IMR-90 (cell line): ENCODE measurements at regions not wholly inside any gene's neighbourhood (a gene's known extent, or its start where the extent isn't known, plus 50 kb on each side); places are given as distances from the start of the nearest gene placed in this dataset.

ENCODE experiments used
- BHLHE40 ChIP-seq: fragments of 150-350 bp; IDR thresholded peaks from 2 replicates; pipeline ENCODE4 v1.6.1; 2016; ENCODE audit warnings: mild to moderate bottlenecking, low read depth, low read length
- CEBPB ChIP-seq: IDR thresholded peaks from 2 replicates; pipeline ENCODE4 v1.6.1; 2012; ENCODE audit warnings: low read depth, low read length, improper control_type of control experiment
- CHD1 ChIP-seq: IDR thresholded peaks from 2 replicates; pipeline ENCODE4 v1.6.1; 2012; ENCODE audit warnings: low read depth, low read length, improper control_type of control experiment
- CTCF ChIP-seq: conservative IDR thresholded peaks from 2 replicates; pipeline ENCODE4 v1.5.1; 2012; ENCODE audit warnings: mild to moderate bottlenecking, low read depth, low read length, improper control_type of control experiment
- ELK1 ChIP-seq: fragments of 150-350 bp; IDR thresholded peaks from 2 replicates; pipeline ENCODE4 v1.6.1; 2016; ENCODE audit warnings: low read depth, mild to moderate bottlenecking, low read length, moderate library complexity, borderline replicate concordance
- MAFK ChIP-seq: IDR thresholded peaks from 2 replicates; pipeline ENCODE4 v1.6.1; 2012; ENCODE audit warnings: low read depth, low read length, improper control_type of control experiment
- MAZ ChIP-seq: IDR thresholded peaks from 2 replicates; pipeline ENCODE4 v1.6.1; 2012; ENCODE audit warnings: low read depth, mild to moderate bottlenecking, low read length, improper control_type of control experiment, moderate library complexity, borderline replicate concordance
- NFE2L2 ChIP-seq: fragments of 150-350 bp; IDR thresholded peaks from 2 replicates; pipeline ENCODE4 v1.6.1; 2016; ENCODE audit warnings: low read depth, mild to moderate bottlenecking, low read length
- POLR2A ChIP-seq: IDR thresholded peaks from 2 replicates; pipeline ENCODE4 v1.6.1; 2012; ENCODE audit warnings: mild to moderate bottlenecking, low read depth, low read length
- RAD21 ChIP-seq: IDR thresholded peaks from 2 replicates; pipeline ENCODE4 v1.6.1; 2012; ENCODE audit warnings: low read length, improper control_type of control experiment
- RCOR1 ChIP-seq: IDR thresholded peaks from 2 replicates; pipeline ENCODE4 v1.6.1; 2012; ENCODE audit warnings: mild to moderate bottlenecking, low read length, improper control_type of control experiment; ENCODE audit not compliant: insufficient replicate concordance
- RFX5 ChIP-seq: IDR thresholded peaks from 2 replicates; pipeline ENCODE4 v1.8.0; 2012; ENCODE audit warnings: low read depth, mild to moderate bottlenecking, low read length, moderate library complexity
- SMC3 ChIP-seq: fragments of 150-350 bp; IDR thresholded peaks from 2 replicates; pipeline ENCODE4 v1.6.1; 2016; ENCODE audit warnings: low read depth, mild to moderate bottlenecking, antibody characterized with exemption, low read length, moderate library complexity
- USF2 ChIP-seq: fragments of 150-350 bp; IDR thresholded peaks from 2 replicates; pipeline ENCODE4 v1.6.1; 2017; ENCODE audit warnings: mild to moderate bottlenecking, antibody characterized with exemption, low read length, low read depth

GRCh38 chr20:22390543-22390903, 193.8 kb downstream of the FOXA2 start:
- no peak for TF ChIP-seq CTCF
- TF ChIP-seq CEBPB, result no peak
- TF ChIP-seq CHD1, result no peak
- no peak for TF ChIP-seq POLR2A
- TF ChIP-seq NFE2L2, result no peak
- TF ChIP-seq MAZ, result no peak
- TF ChIP-seq USF2, result no peak
- TF ChIP-seq RFX5, result no peak
- TF ChIP-seq BHLHE40, result no peak
- no peak for TF ChIP-seq RAD21
- TF ChIP-seq SMC3, result no peak
- no peak for TF ChIP-seq RCOR1
- TF ChIP-seq ELK1, result no peak
- TF ChIP-seq MAFK, result no peak
